ENCODE measurements at regions not wholly inside any gene's neighbourhood (a gene's known extent, or its start where the extent isn't known, plus 50 kb on each side); places are given as distances from the start of the nearest gene placed in this dataset.

GRCh38 chr11:28919194-28919593, 811.0 kb downstream of the METTL15 start:
- H3K27me3 ChIP-seq, result no peaks in the 10 kb centered on the region
- no peak overlapping the region for H3K27ac ChIP-seq
- no peaks in the 10 kb centered on the region for H3K4me1 ChIP-seq
- 76 to 82% methylated on average over 5 of the region's 5 CpGs for WGBS, 2 donors
- no peak overlapping the region for H3K4me3 ChIP-seq
- H3K9me3 ChIP-seq, result no peaks in the 10 kb centered on the region
- DNase-seq (no peak), ATAC-seq (no peak)
- no peak for TF ChIP-seq CTCF (IDR thresholded peaks at IDR 0.05)
- intact Hi-C loops (cut with DNase I), result no loop called here
- H3K36me3 ChIP-seq, result no peaks in the 10 kb centered on the region

GRCh38 chr11:28913883-28914282, 805.7 kb downstream of the METTL15 start:
- intact Hi-C loops (cut with DNase I), result no loop called here
- no peak overlapping the region for H3K4me3 ChIP-seq
- H3K36me3 ChIP-seq, result no peaks in the 10 kb centered on the region
- H3K27ac ChIP-seq, result no peak overlapping the region
- DNase-seq, result no peak
- TF ChIP-seq CTCF (IDR thresholded peaks at IDR 0.05), result no peak
- no peaks in the 10 kb centered on the region for H3K27me3 ChIP-seq
- no peaks in the 10 kb centered on the region for H3K9me3 ChIP-seq
- H3K4me1 ChIP-seq, result no peaks in the 10 kb centered on the region
- no peak for ATAC-seq

- no peaks in the 10 kb centered on the region for H3K27me3 ChIP-seq
- H3K36me3 ChIP-seq, result no peaks in the 10 kb centered on the region
- intact Hi-C loops (cut with DNase I), result no loop called here
- no peak overlapping the region for H3K27ac ChIP-seq
- ATAC-seq (no peak), DNase-seq (no peak)
- no peak for TF ChIP-seq CTCF (IDR thresholded peaks at IDR 0.05)
- no peak overlapping the region for H3K4me3 ChIP-seq
- H3K4me1 ChIP-seq, result no peaks in the 10 kb centered on the region
- H3K9me3 ChIP-seq, result no peaks in the 10 kb centered on the region
- 42 to 60% methylated on average over 1 of the region's 1 CpG for WGBS, 2 donors
Observed at GRCh38 chr11:28911829-28912228, 803.6 kb downstream of the METTL15 start.

GRCh38 chr11:28910926-28911325, 802.7 kb downstream of the METTL15 start:
- no peaks in the 10 kb centered on the region for H3K27me3 ChIP-seq
- 80 to 85% methylated on average over 2 of the region's 2 CpGs for WGBS, 2 donors

More at GRCh38 chr11:28910926-28911325, 802.7 kb downstream of the METTL15 start:
- Histone ChIP-seq H3K36me3 (no peaks in the 10 kb centered on the region), H3K4me1 (no peaks in the 10 kb centered on the region), H3K9me3 (no peaks in the 10 kb centered on the region), H3K4me3 (no peak overlapping the region), H3K27ac (no peak overlapping the region)
- DNase-seq (no peak), ATAC-seq (no peak)
- intact Hi-C loops (cut with DNase I), result no loop called here
- no peak for TF ChIP-seq CTCF (IDR thresholded peaks at IDR 0.05)
